ENCODE measurements at regions not wholly inside any gene's neighbourhood (a gene's known extent, or its start where the extent isn't known, plus 50 kb on each side); places are given as distances from the start of the nearest gene placed in this dataset.

DNA sequence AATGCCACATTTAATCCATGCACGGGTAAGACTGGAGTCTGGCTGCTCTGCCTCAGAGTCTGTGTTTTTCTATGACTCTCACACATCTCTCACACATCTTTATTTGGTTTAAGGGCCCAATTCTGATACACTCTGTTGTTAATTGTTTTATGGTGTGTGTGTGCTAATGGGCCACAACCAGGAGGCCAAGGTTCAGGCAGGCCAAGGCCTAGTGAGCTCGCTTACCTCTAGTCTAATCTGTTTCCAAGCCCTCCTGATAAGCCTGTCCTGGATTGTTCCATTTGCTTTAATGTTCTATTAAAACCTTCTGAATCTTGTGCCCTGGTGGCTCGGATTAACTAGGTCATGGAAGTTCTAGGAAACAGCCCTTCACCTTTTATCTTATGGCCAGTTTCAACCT is 445.4 kb upstream of the DPH6 start:
- H3K36me3 ChIP-seq = no peaks in the 10 kb centered on the region
- no peak overlapping the region for H3K27ac ChIP-seq
- H3K27me3 ChIP-seq = no peaks in the 10 kb centered on the region
- H3K4me1 ChIP-seq = peaks cover 0 to 9% (median 4%) of the 10 kb centered on the region in 4 donors
- TF ChIP-seq POLR2A (IDR thresholded peaks at IDR 0.05) = no peak
- TF ChIP-seq POLR2AphosphoS5 (IDR thresholded peaks at IDR 0.05) = no peak
- no peak for TF ChIP-seq CTCF (IDR thresholded peaks at IDR 0.05)
- no peak for TF ChIP-seq EP300 (IDR thresholded peaks at IDR 0.05)
- H3K4me3 ChIP-seq = no peak overlapping the region
- 26 to 61% (median 44%) methylated on average over 3 of the region's 3 CpGs for WGBS, 5 donors
- DNase-seq = peak in 1 of 2 donors; percentile 11
- intact Hi-C loops (cut with DNase I; ENCODE audit: low total_unique reads) = no loop called here
- H3K9me3 ChIP-seq = no peaks in the 10 kb centered on the region

GRCh38 chr15:35992791-35993190 is 446.8 kb upstream of the DPH6 start:
- TF ChIP-seq POLR2A (IDR thresholded peaks at IDR 0.05) (no peak), CTCF (IDR thresholded peaks at IDR 0.05) (no peak), EP300 (IDR thresholded peaks at IDR 0.05) (no peak), POLR2AphosphoS5 (IDR thresholded peaks at IDR 0.05) (no peak)
- no peaks in the 10 kb centered on the region for H3K4me1 ChIP-seq
- intact Hi-C loops (cut with DNase I; ENCODE audit: low total_unique reads) = no loop called here

DNA sequence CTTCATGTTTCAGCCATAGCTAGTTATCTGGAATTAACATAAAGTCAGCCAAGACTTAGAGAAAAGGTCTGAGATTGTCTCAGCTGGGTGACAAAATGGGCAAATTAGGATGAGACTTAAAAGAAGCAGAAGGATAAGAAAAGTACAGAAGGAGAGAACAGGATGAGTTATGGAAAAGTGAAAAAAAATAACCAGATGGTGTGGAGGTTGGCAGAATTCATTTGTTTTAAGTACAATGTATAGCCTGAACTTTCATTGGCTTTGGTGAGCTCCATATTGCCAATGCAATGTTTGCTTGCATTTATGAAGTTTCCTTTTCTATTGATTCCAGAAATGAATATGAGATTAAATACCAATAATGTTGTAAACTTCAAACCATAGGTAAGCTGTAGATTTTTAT is 447.2 kb upstream of the DPH6 start:
- Histone ChIP-seq H3K9me3 (no peaks in the 10 kb centered on the region), H3K27ac (no peak overlapping the region), H3K36me3 (no peaks in the 10 kb centered on the region), H3K4me3 (no peak overlapping the region), H3K4me1 (no peaks in the 10 kb centered on the region), H3K27me3 (no peaks in the 10 kb centered on the region)
- DNase-seq = no peak
- TF ChIP-seq POLR2A (IDR thresholded peaks at IDR 0.05) (no peak), POLR2AphosphoS5 (IDR thresholded peaks at IDR 0.05) (no peak), CTCF (IDR thresholded peaks at IDR 0.05) (no peak), EP300 (IDR thresholded peaks at IDR 0.05) (no peak)
- intact Hi-C loops (cut with DNase I; ENCODE audit: low total_unique reads) = no loop called here

More at GRCh38 chr15:35992791-35993190, 446.8 kb upstream of the DPH6 start:
- Histone ChIP-seq H3K27ac (no peak overlapping the region), H3K4me3 (no peak overlapping the region), H3K9me3 (no peaks in the 10 kb centered on the region), H3K36me3 (no peaks in the 10 kb centered on the region), H3K27me3 (no peaks in the 10 kb centered on the region)
- DNase-seq = no peak
- 72 to 83% (median 79%) methylated on average over 2 of the region's 2 CpGs for WGBS, 5 donors

DNA sequence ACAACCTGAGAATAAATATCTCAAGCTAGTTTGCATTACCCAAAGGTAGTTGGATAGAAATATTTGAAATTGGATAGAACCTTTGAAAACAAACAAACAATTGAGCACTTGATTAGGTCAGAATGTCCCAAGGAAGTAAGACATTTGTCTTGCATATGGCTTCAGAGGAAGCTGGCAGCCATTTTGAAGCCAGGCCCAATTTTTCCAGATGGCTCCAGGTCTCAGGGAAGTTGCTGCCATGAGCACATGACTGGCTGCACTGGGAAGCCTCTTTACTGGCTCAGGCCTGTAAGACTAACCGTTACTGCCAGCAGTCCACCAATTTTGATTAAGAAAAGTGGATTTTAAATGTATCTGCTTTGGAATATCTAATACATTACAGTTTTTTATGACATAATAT is 448.9 kb upstream of the DPH6 start:
- no peaks in the 10 kb centered on the region for H3K36me3 ChIP-seq

More for the DNA sequence above, 448.9 kb upstream of the DPH6 start:
- 76 to 96% (median 89%) methylated on average over 1 of the region's 1 CpG for WGBS, 5 donors
- TF ChIP-seq EP300 (IDR thresholded peaks at IDR 0.05) (no peak), CTCF (IDR thresholded peaks at IDR 0.05) (no peak), POLR2AphosphoS5 (IDR thresholded peaks at IDR 0.05) (no peak), POLR2A (IDR thresholded peaks at IDR 0.05) (no peak)
- intact Hi-C loops (cut with DNase I; ENCODE audit: low total_unique reads) = no loop called here
- no peak overlapping the region for H3K27ac ChIP-seq
- no peak for DNase-seq
- no peak overlapping the region for H3K4me3 ChIP-seq
- no peaks in the 10 kb centered on the region for H3K9me3 ChIP-seq
- no peaks in the 10 kb centered on the region for H3K27me3 ChIP-seq
- no peaks in the 10 kb centered on the region for H3K4me1 ChIP-seq
